H1 (cell line): ENCODE measurements at regions not wholly inside any gene's neighbourhood (a gene's known extent, or its start where the extent isn't known, plus 50 kb on each side); places are given as distances from the start of the nearest gene placed in this dataset.

Source experiments
- CEBPB ChIP-seq: IDR thresholded peaks from 2 replicates; pipeline ENCODE4 v1.6.1; 2012; ENCODE audit warnings: low read depth, low read length
- CREB1 ChIP-seq: IDR thresholded peaks from 2 replicates; pipeline ENCODE4 v1.6.1; 2012; ENCODE audit warnings: inconsistent platforms
- EP300 ChIP-seq, 2 experiments: IDR thresholded peaks; 1 replicate in 1 of 2; 2 replicates in 1 of 2; pipeline ENCODE4 v1.6.1; 2011 to 2012; ENCODE audit warnings: low read depth in 2 of 2, low read length in 2 of 2, mild to moderate bottlenecking in 2 of 2, borderline replicate concordance in 1 of 2, inconsistent platforms in 1 of 2, moderate library complexity in 1 of 2
- EZH2 ChIP-seq: fragments of 200-600 bp; sonication (generic); IDR thresholded peaks from 2 replicates; pipeline ENCODE4 v1.7.1; 2012; ENCODE audit warnings: low read depth, mild to moderate bottlenecking, moderate library complexity, low read length, inconsistent platforms; ENCODE audit not compliant: severe bottlenecking
- FOSL1 ChIP-seq: IDR thresholded peaks from 2 replicates; pipeline ENCODE4 v1.6.1; 2011; ENCODE audit warnings: mild to moderate bottlenecking, low read depth, low read length, moderate library complexity; ENCODE audit not compliant: insufficient read depth
- JUND ChIP-seq: IDR thresholded peaks from 2 replicates; pipeline ENCODE4 v1.6.1; 2011; ENCODE audit warnings: mild to moderate bottlenecking, improper control_type of control experiment, low read length
- KDM5A ChIP-seq: fragments of 200-600 bp; IDR thresholded peaks from 2 replicates; pipeline ENCODE4 v1.7.1; 2012; ENCODE audit warnings: mild to moderate bottlenecking, low read length, inconsistent platforms, mixed read lengths
- POLR2A ChIP-seq, 2 experiments: IDR thresholded peaks; 1 replicate in 1 of 2; 2 replicates in 1 of 2; pipeline ENCODE4 v1.6.1; 2011; ENCODE audit warnings: low read depth in 2 of 2, low read length in 2 of 2, mild to moderate bottlenecking in 2 of 2; ENCODE audit errors: control extremely low read depth in 1 of 2
- RAD21 ChIP-seq, 2 experiments: IDR thresholded peaks in 1 of 2; conservative IDR thresholded peaks in 1 of 2; 2 replicates each; pipeline ENCODE4 v1.6.1; 2011; ENCODE audit warnings: low read depth in 2 of 2, low read length in 2 of 2, improper control_type of control experiment in 1 of 2, inconsistent platforms in 1 of 2, mild to moderate bottlenecking in 1 of 2, moderate library complexity in 1 of 2
- SIN3A ChIP-seq, 2 experiments: IDR thresholded peaks in 1 of 2; conservative IDR thresholded peaks in 1 of 2; 2 replicates each; pipeline ENCODE4 v1.6.1; 2011 to 2012; ENCODE audit warnings: low read length in 2 of 2, improper control_type of control experiment in 1 of 2, low read depth in 1 of 2, mild to moderate bottlenecking in 1 of 2
- TAF1 ChIP-seq: IDR thresholded peaks from 2 replicates; pipeline ENCODE4 v1.6.1; 2011; ENCODE audit warnings: mild to moderate bottlenecking, low read depth, low read length
- ZNF274 ChIP-seq: IDR thresholded peaks from 2 replicates; pipeline ENCODE4 v1.7.0; 2012; ENCODE audit warnings: low read length, borderline replicate concordance; ENCODE audit errors: extremely low read depth
- TF ChIP-seq, protein P1 (sequence below): IDR thresholded peaks from 2 replicates; pipeline ENCODE4 v1.6.1; 2011; ENCODE audit warnings: low read length, improper control_type of control experiment
- TF ChIP-seq, protein P2 (sequence below), 3 experiments: IDR thresholded peaks; 1 replicate in 2 of 3; 2 replicates in 1 of 3; pipeline versions ENCODE4 v1.5.1 to v1.6.1; 2011; ENCODE audit warnings: low read length in 3 of 3, mild to moderate bottlenecking in 3 of 3, inconsistent platforms in 2 of 3, low read depth in 1 of 3, moderate library complexity in 1 of 3; ENCODE audit not compliant: insufficient read depth in 1 of 3; ENCODE audit errors: control extremely low read depth in 1 of 3

DNA sequence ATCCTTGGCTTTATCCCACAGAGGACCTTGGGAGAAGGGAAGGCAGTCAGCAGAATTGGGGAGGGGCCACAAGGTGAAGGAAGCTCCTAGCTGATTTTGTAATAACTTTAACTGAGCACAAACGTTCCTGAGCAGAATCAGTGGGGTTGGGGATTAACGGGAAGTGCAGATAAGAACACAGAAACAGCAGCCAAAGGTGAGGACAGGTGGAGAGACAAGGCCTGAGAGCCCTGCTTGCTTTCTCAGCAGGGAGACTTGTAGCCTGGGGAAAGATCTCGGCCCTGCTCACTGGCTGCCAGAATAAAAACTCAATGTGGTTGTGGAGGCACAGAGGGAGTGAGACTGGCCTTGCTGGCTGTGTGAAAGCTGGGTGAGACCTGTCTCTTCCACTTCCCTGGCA, 265.2 kb upstream of the FAT3 start:
- TF ChIP-seq RAD21 (IDR thresholded peaks at IDR 0.05 in 1 of 2, conservative IDR thresholded peaks at IDR 0.05 in 1 of 2; ENCODE audit: low read depth in 2 of 2, low read length in 2 of 2) (no peak), CREB1 (no peak), KDM5A (no peak), SIN3A (conservative IDR thresholded peaks at IDR 0.05 in 1 of 2, IDR thresholded peaks at IDR 0.05 in 1 of 2; ENCODE audit: low read depth in 1 of 2, low read length in 2 of 2) (no peak), ZNF274 (no peak), JUND (no peak), POLR2A (IDR thresholded peaks at IDR 0.05; ENCODE audit: control extremely low read depth in 1 of 2, low read depth in 2 of 2, low read length in 2 of 2) (no peak), EP300 (IDR thresholded peaks at IDR 0.05; ENCODE audit: borderline replicate concordance in 1 of 2, low read depth in 2 of 2, low read length in 2 of 2) (no peak), TAF1 (no peak), EZH2 (no peak), CEBPB (no peak), FOSL1 (no peak)
- TF ChIP-seq, protein P1, sequence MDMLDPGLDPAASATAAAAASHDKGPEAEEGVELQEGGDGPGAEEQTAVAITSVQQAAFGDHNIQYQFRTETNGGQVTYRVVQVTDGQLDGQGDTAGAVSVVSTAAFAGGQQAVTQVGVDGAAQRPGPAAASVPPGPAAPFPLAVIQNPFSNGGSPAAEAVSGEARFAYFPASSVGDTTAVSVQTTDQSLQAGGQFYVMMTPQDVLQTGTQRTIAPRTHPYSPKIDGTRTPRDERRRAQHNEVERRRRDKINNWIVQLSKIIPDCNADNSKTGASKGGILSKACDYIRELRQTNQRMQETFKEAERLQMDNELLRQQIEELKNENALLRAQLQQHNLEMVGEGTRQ = no peak
- TF ChIP-seq, protein P2, sequence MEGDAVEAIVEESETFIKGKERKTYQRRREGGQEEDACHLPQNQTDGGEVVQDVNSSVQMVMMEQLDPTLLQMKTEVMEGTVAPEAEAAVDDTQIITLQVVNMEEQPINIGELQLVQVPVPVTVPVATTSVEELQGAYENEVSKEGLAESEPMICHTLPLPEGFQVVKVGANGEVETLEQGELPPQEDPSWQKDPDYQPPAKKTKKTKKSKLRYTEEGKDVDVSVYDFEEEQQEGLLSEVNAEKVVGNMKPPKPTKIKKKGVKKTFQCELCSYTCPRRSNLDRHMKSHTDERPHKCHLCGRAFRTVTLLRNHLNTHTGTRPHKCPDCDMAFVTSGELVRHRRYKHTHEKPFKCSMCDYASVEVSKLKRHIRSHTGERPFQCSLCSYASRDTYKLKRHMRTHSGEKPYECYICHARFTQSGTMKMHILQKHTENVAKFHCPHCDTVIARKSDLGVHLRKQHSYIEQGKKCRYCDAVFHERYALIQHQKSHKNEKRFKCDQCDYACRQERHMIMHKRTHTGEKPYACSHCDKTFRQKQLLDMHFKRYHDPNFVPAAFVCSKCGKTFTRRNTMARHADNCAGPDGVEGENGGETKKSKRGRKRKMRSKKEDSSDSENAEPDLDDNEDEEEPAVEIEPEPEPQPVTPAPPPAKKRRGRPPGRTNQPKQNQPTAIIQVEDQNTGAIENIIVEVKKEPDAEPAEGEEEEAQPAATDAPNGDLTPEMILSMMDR (IDR thresholded peaks at IDR 0.05; ENCODE audit: control extremely low read depth in 1 of 3, insufficient read depth in 1 of 3, low read depth in 1 of 3, low read length in 3 of 3) = no peak
